Activated B cell treated with CpG ODN at 0.5 μM for 24 hours (primary cell): ENCODE measurements at regions not wholly inside any gene's neighbourhood (a gene's known extent, or its start where the extent isn't known, plus 50 kb on each side); places are given as distances from the start of the nearest gene placed in this dataset.
"Not testable (repeated sequence)": the region's sequence is repeated elsewhere in the genome, so short reads cannot be mapped to it uniquely, and the experiment has no call there.

Source experiments
- ATAC-seq: fragments of 200-7000 bp; cut with Tn5 transposase; one replicate; pipeline ENCODE4 v1.10.0; 2021; ENCODE audit warnings: low read depth, mild to moderate bottlenecking, moderate library complexity
- CTCF ChIA-PET: fragments of 350-600 bp; sonication (Branson Sonifier 250); formaldehyde crosslinking; loops from one replicate; lab custom pipeline; 2021; ENCODE audit warnings: antibody characterized with exemption; lab: Charles Lee
- POLR2A ChIA-PET: fragments of 350-600 bp; sonication (Branson Sonifier 250); formaldehyde crosslinking; loops from one replicate; lab custom pipeline; 2021; ENCODE audit warnings: antibody characterized with exemption; lab: Charles Lee
- DNase-seq: peaks from one replicate; pipeline ENCODE4 v3.0.0; 2022
- H3K27ac Mint-ChIP-seq: one replicate; pipeline ENCODE4 v1.8.0; 2020; ENCODE audit warnings: mixed read lengths
- H3K27me3 Mint-ChIP-seq: one replicate; pipeline ENCODE4 v1.8.0; 2021; ENCODE audit warnings: mixed read lengths
- H3K36me3 Mint-ChIP-seq: one replicate; pipeline ENCODE4 v1.8.0; 2021; ENCODE audit warnings: low read depth, mixed read lengths
- H3K4me1 Mint-ChIP-seq: one replicate; pipeline ENCODE4 v1.8.0; 2021; ENCODE audit warnings: mixed read lengths
- H3K4me3 Mint-ChIP-seq: one replicate; pipeline ENCODE4 v1.8.0; 2020; ENCODE audit warnings: mild to moderate bottlenecking, mixed read lengths
- H3K9me3 Mint-ChIP-seq: one replicate; pipeline ENCODE4 v1.8.0; 2020; ENCODE audit warnings: mixed read lengths
- CTCF ChIP-seq: fragments of 200-600 bp; IDR thresholded peaks from one replicate; pipeline ENCODE4 v1.8.0; 2022; ENCODE audit warnings: antibody characterized with exemption, mild to moderate bottlenecking
- intact Hi-C: fragments of 100-400 bp; cut with micrococcal nuclease; formaldehyde crosslinking; loops from one replicate; pipeline ENCODE4 v1.15.1; 2024

GRCh38 chr4:15168759-15169158, 166.5 kb downstream of the CPEB2 start:
- Mint-ChIP-seq H3K27ac (no peak overlapping the region), H3K4me3 (no peak overlapping the region), H3K4me1 (no peaks in the 10 kb centered on the region), H3K27me3 (peaks cover 9% of the 10 kb centered on the region), H3K36me3 (peaks cover 4% of the 10 kb centered on the region), H3K9me3 (peaks cover 8% of the 10 kb centered on the region)
- ChIA-PET POLR2A (no interaction called here), CTCF (no interaction called here)
- DNase-seq (no peak), ATAC-seq (no peak)
- TF ChIP-seq CTCF = no peak
- intact Hi-C loops = no loop called here

GRCh38 chr4:15171725-15172124, 169.4 kb downstream of the CPEB2 start:
- CTCF ChIA-PET = no interaction called here
- POLR2A ChIA-PET = no interaction called here
- intact Hi-C loops = no loop called here
- H3K27me3 Mint-ChIP-seq = peaks cover 9% of the 10 kb centered on the region
- TF ChIP-seq CTCF = no peak
- DNase-seq = no peak
- no peak for ATAC-seq
- H3K27ac Mint-ChIP-seq = no peak overlapping the region
- H3K4me1 Mint-ChIP-seq = no peaks in the 10 kb centered on the region
- peaks cover 4% of the 10 kb centered on the region for H3K36me3 Mint-ChIP-seq
- H3K4me3 Mint-ChIP-seq = no peak overlapping the region
- peaks cover 8% of the 10 kb centered on the region for H3K9me3 Mint-ChIP-seq

- POLR2A ChIA-PET = no interaction called here
- H3K4me1 Mint-ChIP-seq = no peaks in the 10 kb centered on the region
- CTCF ChIA-PET = no interaction called here
- H3K27ac Mint-ChIP-seq = no peak overlapping the region
- H3K4me3 Mint-ChIP-seq = no peak overlapping the region
- no peak for ATAC-seq
- DNase-seq = no peak
- no peak for TF ChIP-seq CTCF
- peaks cover 4% of the 10 kb centered on the region for H3K36me3 Mint-ChIP-seq
- peaks cover 9% of the 10 kb centered on the region for H3K27me3 Mint-ChIP-seq
- intact Hi-C loops = no loop called here
- H3K9me3 Mint-ChIP-seq = peaks cover 8% of the 10 kb centered on the region
Measured at GRCh38 chr4:15173251-15173650, 171.0 kb downstream of the CPEB2 start.

GRCh38 chr4:15174168-15174567, 171.9 kb downstream of the CPEB2 start:
- H3K4me1 Mint-ChIP-seq, POLR2A ChIA-PET, H3K4me3 Mint-ChIP-seq, H3K9me3 Mint-ChIP-seq, intact Hi-C loops, H3K36me3 Mint-ChIP-seq, H3K27ac Mint-ChIP-seq, DNase-seq, CTCF ChIA-PET, H3K27me3 Mint-ChIP-seq, ATAC-seq: not testable (repeated sequence)

- H3K4me3 Mint-ChIP-seq, H3K9me3 Mint-ChIP-seq, H3K36me3 Mint-ChIP-seq, ATAC-seq, CTCF ChIA-PET, H3K4me1 Mint-ChIP-seq, H3K27ac Mint-ChIP-seq, H3K27me3 Mint-ChIP-seq, intact Hi-C loops, POLR2A ChIA-PET, DNase-seq: not testable (repeated sequence)
Measured at GRCh38 chr4:15179842-15180241, 177.6 kb downstream of the CPEB2 start.

- intact Hi-C loops = no loop called here
- DNase-seq (no peak), ATAC-seq (no peak)
- Mint-ChIP-seq H3K27me3 (no peaks in the 10 kb centered on the region), H3K4me3 (no peak overlapping the region), H3K27ac (no peak overlapping the region), H3K9me3 (no peaks in the 10 kb centered on the region), H3K4me1 (no peaks in the 10 kb centered on the region), H3K36me3 (no peaks in the 10 kb centered on the region)
- no peak for TF ChIP-seq CTCF
- POLR2A ChIA-PET = no interaction called here
- CTCF ChIA-PET = no interaction called here
Measured at GRCh38 chr4:15182600-15183220, 180.4 kb downstream of the CPEB2 start.
